Smooth muscle cell (in vitro differentiated cells): ENCODE measurements at regions not wholly inside any gene's neighbourhood (a gene's known extent, or its start where the extent isn't known, plus 50 kb on each side); places are given as distances from the start of the nearest gene placed in this dataset.

ENCODE experiments used
- DNase-seq: peaks from one replicate; lab custom pipeline; 2025; ENCODE audit not compliant: unreplicated experiment; lab: John Stamatoyannopoulos, UW
- H2AFZ ChIP-seq: fragments of 200-600 bp; sonication (generic); 2 replicates; pipeline ENCODE4 v1.6.0; 2016; ENCODE audit warnings: antibody characterized with exemption, low read depth, mild to moderate bottlenecking
- H3F3A ChIP-seq: fragments of 200-600 bp; sonication (generic); 2 replicates; pipeline ENCODE4 v1.6.0; 2017; ENCODE audit warnings: antibody characterized with exemption, low read depth
- H3K27ac ChIP-seq: fragments of 200-600 bp; sonication (generic); 2 replicates; pipeline ENCODE4 v1.5.1; 2016; ENCODE audit warnings: low read depth, mild to moderate bottlenecking
- H3K27me3 ChIP-seq: fragments of 200-600 bp; sonication (generic); 2 replicates; pipeline ENCODE4 v1.6.1; 2016; ENCODE audit warnings: low read depth, mild to moderate bottlenecking
- H3K36me3 ChIP-seq: fragments of 200-600 bp; sonication (generic); 2 replicates; pipeline ENCODE4 v1.5.1; 2016; ENCODE audit warnings: low read depth
- H3K4me1 ChIP-seq: fragments of 200-600 bp; sonication (generic); 2 replicates; pipeline ENCODE4 v1.5.1; 2016; ENCODE audit warnings: low read depth
- H3K4me2 ChIP-seq: fragments of 200-600 bp; sonication (generic); 2 replicates; pipeline ENCODE4 v1.6.0; 2016; ENCODE audit warnings: mild to moderate bottlenecking
- H3K4me3 ChIP-seq: fragments of 200-600 bp; sonication (generic); 2 replicates; pipeline ENCODE4 v1.5.1; 2016; ENCODE audit warnings: mild to moderate bottlenecking
- H3K79me2 ChIP-seq: fragments of 200-600 bp; sonication (generic); 2 replicates; pipeline ENCODE4 v1.6.0; 2016; ENCODE audit warnings: low read depth, mild to moderate bottlenecking
- H3K9ac ChIP-seq: fragments of 200-600 bp; sonication (generic); 2 replicates; pipeline ENCODE4 v1.6.0; 2016; ENCODE audit warnings: low read depth
- H3K9me3 ChIP-seq: fragments of 200-600 bp; sonication (generic); replicated peaks from 2 replicates; pipeline ENCODE4 v1.5.1; 2016; ENCODE audit warnings: low read depth
- H4K20me1 ChIP-seq: fragments of 200-600 bp; sonication (generic); 2 replicates; pipeline ENCODE4 v1.6.0; 2016; ENCODE audit warnings: low read depth
- WGBS: methylation state at CpG from one replicate; pipeline ENCODE4 v1.1.7; 2016; ENCODE audit warnings: low lambda C conversion rate; 5-methylcytosine and 5-hydroxymethylcytosine counted together
- TF ChIP-seq, protein P1 (sequence below): fragments of 200-600 bp; sonication (generic); IDR thresholded peaks from 2 replicates; pipeline ENCODE4 v1.5.1; 2017; ENCODE audit warnings: borderline replicate concordance, mild to moderate bottlenecking, antibody characterized with exemption; ENCODE audit not compliant: insufficient read depth, poor library complexity, severe bottlenecking

DNA sequence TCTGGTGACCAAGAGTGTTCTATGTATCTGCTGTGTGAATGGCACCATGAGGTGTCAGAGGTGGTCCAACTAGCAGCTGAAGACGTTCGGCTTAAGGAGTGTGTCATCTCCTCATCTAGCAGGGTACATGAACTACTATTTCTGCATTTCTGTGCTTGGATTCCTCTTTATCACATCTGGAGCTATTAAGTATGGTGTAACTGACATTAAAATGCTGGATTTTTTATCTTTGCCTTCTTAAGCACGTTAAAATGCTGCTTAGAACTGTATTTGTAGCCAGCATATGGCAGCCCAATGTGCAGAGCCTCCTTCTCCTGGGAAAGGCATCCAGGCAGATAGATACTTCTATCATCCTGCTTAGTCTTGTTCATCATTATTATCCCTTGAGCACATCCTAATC is 409.3 kb upstream of the MMADHC start:
- Histone ChIP-seq H2AFZ (no peak overlapping the region), H3K27ac (no peak overlapping the region), H3K9ac (no peak overlapping the region), H4K20me1 (no peaks in the 10 kb centered on the region), H3K79me2 (no peaks in the 10 kb centered on the region), H3K9me3 (no peaks in the 10 kb centered on the region), H3F3A (no peaks in the 10 kb centered on the region), H3K4me1 (no peaks in the 10 kb centered on the region), H3K27me3 (no peaks in the 10 kb centered on the region), H3K4me2 (no peak overlapping the region), H3K36me3 (no peaks in the 10 kb centered on the region), H3K4me3 (no peak overlapping the region)
- WGBS = 79% methylated on average over 3 of the region's 3 CpGs
- no peak for DNase-seq
- TF ChIP-seq, protein P1, sequence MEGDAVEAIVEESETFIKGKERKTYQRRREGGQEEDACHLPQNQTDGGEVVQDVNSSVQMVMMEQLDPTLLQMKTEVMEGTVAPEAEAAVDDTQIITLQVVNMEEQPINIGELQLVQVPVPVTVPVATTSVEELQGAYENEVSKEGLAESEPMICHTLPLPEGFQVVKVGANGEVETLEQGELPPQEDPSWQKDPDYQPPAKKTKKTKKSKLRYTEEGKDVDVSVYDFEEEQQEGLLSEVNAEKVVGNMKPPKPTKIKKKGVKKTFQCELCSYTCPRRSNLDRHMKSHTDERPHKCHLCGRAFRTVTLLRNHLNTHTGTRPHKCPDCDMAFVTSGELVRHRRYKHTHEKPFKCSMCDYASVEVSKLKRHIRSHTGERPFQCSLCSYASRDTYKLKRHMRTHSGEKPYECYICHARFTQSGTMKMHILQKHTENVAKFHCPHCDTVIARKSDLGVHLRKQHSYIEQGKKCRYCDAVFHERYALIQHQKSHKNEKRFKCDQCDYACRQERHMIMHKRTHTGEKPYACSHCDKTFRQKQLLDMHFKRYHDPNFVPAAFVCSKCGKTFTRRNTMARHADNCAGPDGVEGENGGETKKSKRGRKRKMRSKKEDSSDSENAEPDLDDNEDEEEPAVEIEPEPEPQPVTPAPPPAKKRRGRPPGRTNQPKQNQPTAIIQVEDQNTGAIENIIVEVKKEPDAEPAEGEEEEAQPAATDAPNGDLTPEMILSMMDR = no peak

DNA sequence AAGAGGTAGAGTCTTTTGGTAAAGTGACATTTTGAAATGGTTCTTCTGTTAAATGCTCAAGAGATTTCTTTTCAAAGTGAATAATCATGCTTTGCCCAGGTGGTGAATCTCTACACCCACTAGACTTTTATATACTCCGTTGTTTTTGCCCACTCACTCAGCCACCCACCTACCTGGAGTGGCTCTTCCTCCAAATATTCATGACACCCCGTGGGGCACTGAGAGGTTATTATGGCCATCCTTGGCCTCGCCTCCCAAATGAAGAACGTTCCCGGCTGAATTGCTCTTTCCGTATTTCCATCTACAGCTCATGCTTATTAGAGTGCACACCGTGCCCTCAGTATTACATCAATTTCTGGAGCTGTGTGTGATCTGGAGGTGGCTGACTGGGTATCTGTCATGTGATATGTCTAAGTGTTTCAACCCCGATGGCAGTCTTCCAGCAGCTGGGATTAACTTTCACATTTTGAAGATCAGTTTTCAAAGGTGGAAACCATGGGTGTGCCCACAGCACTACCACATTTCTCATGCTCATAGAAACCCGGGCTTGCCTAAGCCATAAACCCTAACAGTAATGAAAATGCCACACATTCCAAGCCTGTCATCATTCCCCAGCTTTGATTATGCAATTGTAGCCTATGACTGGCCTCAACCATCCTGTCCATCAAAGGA is 406.6 kb upstream of the MMADHC start:
- Histone ChIP-seq H4K20me1 (no peaks in the 10 kb centered on the region), H3K27ac (no peak overlapping the region), H3K4me3 (no peak overlapping the region), H3K79me2 (no peaks in the 10 kb centered on the region), H3F3A (no peaks in the 10 kb centered on the region), H2AFZ (no peak overlapping the region), H3K27me3 (no peaks in the 10 kb centered on the region), H3K9ac (no peak overlapping the region), H3K4me2 (no peak overlapping the region), H3K36me3 (no peaks in the 10 kb centered on the region), H3K9me3 (no peaks in the 10 kb centered on the region), H3K4me1 (no peaks in the 10 kb centered on the region)
- TF ChIP-seq, protein P1 = no peak
- DNase-seq = no peak
- WGBS = 67% methylated on average over 9 of the region's 9 CpGs

DNA sequence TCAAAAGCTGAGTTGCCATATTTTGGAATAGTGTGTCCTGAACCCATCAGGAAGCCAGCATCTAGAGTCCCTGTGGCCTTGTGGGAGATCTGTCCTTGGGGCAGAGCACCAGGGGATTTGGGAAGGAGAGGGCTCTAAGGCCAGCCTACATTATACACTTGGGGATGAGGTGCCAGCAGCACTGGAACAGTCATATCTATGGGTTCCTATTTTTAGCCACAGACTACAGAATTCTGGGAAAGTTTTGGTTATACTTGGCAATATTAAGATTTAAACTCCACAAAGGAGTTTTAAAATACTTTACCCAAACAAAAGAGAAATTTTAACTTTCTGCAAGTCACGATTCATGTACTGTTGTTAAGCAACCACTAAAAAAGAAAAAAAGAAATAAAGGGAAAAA is 405.7 kb upstream of the MMADHC start:
- Histone ChIP-seq H3K4me1 (no peaks in the 10 kb centered on the region), H3K9ac (no peak overlapping the region), H3K4me3 (no peak overlapping the region), H3K27ac (no peak overlapping the region), H3K79me2 (no peaks in the 10 kb centered on the region), H3K4me2 (no peak overlapping the region), H3K9me3 (no peaks in the 10 kb centered on the region), H2AFZ (no peak overlapping the region), H4K20me1 (no peaks in the 10 kb centered on the region), H3F3A (no peaks in the 10 kb centered on the region), H3K27me3 (no peaks in the 10 kb centered on the region), H3K36me3 (no peaks in the 10 kb centered on the region)
- TF ChIP-seq, protein P1 = no peak
- no peak for DNase-seq
- WGBS = 100% methylated on average over 1 of the region's 1 CpG

DNA sequence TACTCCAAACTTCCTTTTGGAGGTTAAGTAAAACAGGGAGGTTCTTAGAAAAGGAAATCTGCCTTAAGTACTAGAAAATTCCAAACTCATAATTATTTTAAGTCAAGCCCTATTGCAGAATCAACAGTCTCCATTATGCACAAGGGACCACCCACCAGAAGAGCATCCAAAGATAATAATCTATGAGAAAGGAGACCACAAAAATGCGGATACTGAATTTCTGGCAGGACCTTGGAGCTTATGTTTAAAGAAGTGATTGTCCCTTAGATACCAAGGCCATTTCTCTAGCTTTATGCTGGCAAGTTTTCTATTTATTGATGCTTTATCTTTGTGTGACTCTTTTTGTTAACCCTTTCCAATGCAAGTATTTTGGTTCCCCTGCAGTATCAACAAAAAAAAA is 404.0 kb upstream of the MMADHC start:
- Histone ChIP-seq H3K27ac (no peak overlapping the region), H3K9me3 (no peaks in the 10 kb centered on the region), H4K20me1 (no peaks in the 10 kb centered on the region), H3K36me3 (no peaks in the 10 kb centered on the region), H3K27me3 (no peaks in the 10 kb centered on the region), H2AFZ (no peak overlapping the region), H3K79me2 (no peaks in the 10 kb centered on the region), H3K4me1 (no peaks in the 10 kb centered on the region), H3K4me3 (no peak overlapping the region), H3K4me2 (no peak overlapping the region), H3F3A (no peaks in the 10 kb centered on the region), H3K9ac (no peak overlapping the region)
- DNase-seq = no peak
- whole genome bisulfite sequencing = 69% methylated on average over 1 of the region's 1 CpG
- TF ChIP-seq, protein P1 = no peak
